Natural killer cell (primary cell): ENCODE measurements at regions not wholly inside any gene's neighbourhood (a gene's known extent, or its start where the extent isn't known, plus 50 kb on each side); places are given as distances from the start of the nearest gene placed in this dataset.

Experiments used
- ATAC-seq, 3 donors: fragments of 150-1000 bp in 2 of 3; fragments of 200-7000 bp in 1 of 3; cut with Tn5 transposase; 1 replicate in 1 of 3; 2 replicates in 2 of 3; pipeline ENCODE4 v1.10.0; 2021; ENCODE audit warnings: mild to moderate bottlenecking in 2 of 3, moderate library complexity in 2 of 3
- DNase-seq, 2 donors: peaks; one replicate each; pipeline versions ENCODE4 v3.0.0 to v3.0.0-alpha.2; 2013 to 2021; ENCODE audit warnings: mixed read lengths in 1 of 2
- H3K27ac ChIP-seq: one replicate; pipeline ENCODE4 v1.5.1; 2013; ENCODE audit warnings: mild to moderate bottlenecking, low read length
- H3K27me3 ChIP-seq: one replicate; pipeline ENCODE4 v1.6.1; 2013; ENCODE audit warnings: low read length; ENCODE audit not compliant: control insufficient read depth, insufficient read depth
- H3K36me3 ChIP-seq: one replicate; pipeline ENCODE4 v1.6.1; 2013; ENCODE audit warnings: low read length; ENCODE audit not compliant: control insufficient read depth, insufficient read depth
- H3K4me1 ChIP-seq: one replicate; pipeline ENCODE4 v1.6.1; 2013; ENCODE audit warnings: low read length; ENCODE audit not compliant: control insufficient read depth, insufficient read depth
- H3K4me3 ChIP-seq: one replicate; pipeline ENCODE4 v1.5.1; 2013; ENCODE audit warnings: low read length
- H3K9me3 ChIP-seq: one replicate; pipeline ENCODE4 v1.6.1; 2013; ENCODE audit warnings: low read length; ENCODE audit not compliant: control insufficient read depth, insufficient read depth
- H3K27ac Mint-ChIP-seq, 2 donors: one replicate each; pipeline ENCODE4 v1.8.0; 2022; ENCODE audit warnings: mild to moderate bottlenecking in 2 of 2, mixed read lengths in 2 of 2, moderate library complexity in 1 of 2
- H3K27me3 Mint-ChIP-seq, 2 donors: one replicate each; pipeline ENCODE4 v1.8.0; 2022; ENCODE audit warnings: low read depth in 2 of 2, mixed read lengths in 2 of 2
- H3K36me3 Mint-ChIP-seq: one replicate; pipeline ENCODE4 v1.8.0; 2022; ENCODE audit warnings: mixed read lengths
- H3K4me1 Mint-ChIP-seq, 2 donors: one replicate each; pipeline ENCODE4 v1.8.0; 2022; ENCODE audit warnings: mixed read lengths in 2 of 2
- H3K4me3 Mint-ChIP-seq: one replicate; pipeline ENCODE4 v1.8.0; 2022; ENCODE audit warnings: mild to moderate bottlenecking, moderate library complexity, mixed read lengths
- H3K9me3 Mint-ChIP-seq, 2 donors: one replicate each; pipeline ENCODE4 v1.8.0; 2022; ENCODE audit warnings: mixed read lengths in 2 of 2
- WGBS: methylation state at CpG from one replicate; pipeline ENCODE4 v1.1.7; 2013; ENCODE audit warnings: missing lambda C conversion rate; ENCODE audit not compliant: insufficient coverage; 5-methylcytosine and 5-hydroxymethylcytosine counted together
- intact Hi-C: fragments of 100-400 bp; cut with micrococcal nuclease; formaldehyde crosslinking; loops from one replicate; pipeline ENCODE4 v1.14.2; 2022
- TF ChIP-seq, protein P1 (sequence below): fragments of 200-600 bp; IDR thresholded peaks from one replicate; pipeline ENCODE4 v1.8.0; 2022; ENCODE audit warnings: antibody characterized with exemption

DNA sequence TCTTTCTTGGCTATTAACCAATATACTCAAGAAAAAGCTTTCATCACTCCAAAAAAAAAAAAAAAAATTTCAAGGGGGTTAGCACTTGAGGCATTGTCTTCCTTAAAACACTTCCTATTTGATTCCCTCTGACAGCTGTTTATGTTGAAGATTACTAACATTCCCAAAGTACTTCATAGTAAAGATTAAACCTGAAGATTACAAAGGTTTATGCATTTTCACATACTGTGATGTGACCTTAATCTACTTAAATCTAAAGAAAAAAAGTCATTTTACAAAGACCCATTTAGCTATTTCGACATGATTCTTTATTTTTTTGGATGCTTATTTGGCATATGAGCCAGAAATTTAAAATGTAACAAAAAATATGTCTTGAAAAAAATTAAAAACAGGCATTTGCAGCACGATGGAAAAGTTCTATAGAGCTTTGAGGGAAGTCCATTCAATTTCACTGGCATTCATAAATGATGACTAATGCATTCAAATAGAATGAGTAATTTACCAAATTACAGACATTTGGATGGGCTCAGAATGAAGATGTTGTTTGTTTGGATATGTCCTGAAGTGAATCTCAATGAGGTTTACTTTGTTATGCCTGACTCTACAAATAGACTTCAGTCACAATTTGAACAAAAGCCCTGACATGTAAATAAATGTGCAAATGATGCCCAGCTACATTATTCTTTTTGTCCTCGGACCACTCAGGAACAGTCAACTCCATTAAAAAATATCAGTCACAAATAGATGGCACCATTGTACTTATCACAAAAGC, 674.6 kb upstream of the MARCKS start:
- Mint-ChIP-seq H3K4me3 (no peak overlapping the region), H3K4me1 (no peaks in the 10 kb centered on the region), H3K27me3 (no peaks in the 10 kb centered on the region), H3K36me3 (no peaks in the 10 kb centered on the region), H3K27ac (no peak overlapping the region), H3K9me3 (peaks cover 10 to 13% of the 10 kb centered on the region in 2 donors)
- Histone ChIP-seq H3K27ac (no peak overlapping the region), H3K4me3 (no peak overlapping the region), H3K27me3 (no peaks in the 10 kb centered on the region), H3K36me3 (no peaks in the 10 kb centered on the region), H3K9me3 (no peaks in the 10 kb centered on the region), H3K4me1 (no peaks in the 10 kb centered on the region)
- TF ChIP-seq, protein P1, sequence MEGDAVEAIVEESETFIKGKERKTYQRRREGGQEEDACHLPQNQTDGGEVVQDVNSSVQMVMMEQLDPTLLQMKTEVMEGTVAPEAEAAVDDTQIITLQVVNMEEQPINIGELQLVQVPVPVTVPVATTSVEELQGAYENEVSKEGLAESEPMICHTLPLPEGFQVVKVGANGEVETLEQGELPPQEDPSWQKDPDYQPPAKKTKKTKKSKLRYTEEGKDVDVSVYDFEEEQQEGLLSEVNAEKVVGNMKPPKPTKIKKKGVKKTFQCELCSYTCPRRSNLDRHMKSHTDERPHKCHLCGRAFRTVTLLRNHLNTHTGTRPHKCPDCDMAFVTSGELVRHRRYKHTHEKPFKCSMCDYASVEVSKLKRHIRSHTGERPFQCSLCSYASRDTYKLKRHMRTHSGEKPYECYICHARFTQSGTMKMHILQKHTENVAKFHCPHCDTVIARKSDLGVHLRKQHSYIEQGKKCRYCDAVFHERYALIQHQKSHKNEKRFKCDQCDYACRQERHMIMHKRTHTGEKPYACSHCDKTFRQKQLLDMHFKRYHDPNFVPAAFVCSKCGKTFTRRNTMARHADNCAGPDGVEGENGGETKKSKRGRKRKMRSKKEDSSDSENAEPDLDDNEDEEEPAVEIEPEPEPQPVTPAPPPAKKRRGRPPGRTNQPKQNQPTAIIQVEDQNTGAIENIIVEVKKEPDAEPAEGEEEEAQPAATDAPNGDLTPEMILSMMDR = no peak
- DNase-seq (no peak), ATAC-seq (no peak)
- intact Hi-C loops = no loop called here
- WGBS = 75% methylated on average over 3 of the region's 3 CpGs

DNA sequence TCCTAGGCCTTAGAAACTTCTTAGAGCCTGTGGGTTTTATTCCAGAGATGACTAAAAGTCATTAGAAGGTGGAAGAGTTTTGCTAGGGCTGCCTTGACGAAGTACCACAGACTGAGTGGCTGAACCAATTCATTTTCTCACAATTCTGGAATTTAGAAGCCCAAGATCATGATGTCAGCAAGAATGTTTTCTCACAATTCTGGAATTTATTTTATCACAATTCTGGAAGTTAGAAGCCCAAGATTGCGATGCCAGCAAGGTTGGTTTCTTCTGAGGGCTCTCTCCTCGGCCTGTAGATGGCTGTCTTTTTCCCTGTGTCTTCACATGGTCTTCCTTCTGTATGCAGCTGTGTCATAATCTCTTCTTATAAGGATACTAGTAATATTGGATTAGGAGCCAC, 672.9 kb upstream of the MARCKS start:
- Mint-ChIP-seq H3K4me3 (no peak overlapping the region), H3K27ac (no peak overlapping the region), H3K9me3 (peaks cover 6 to 8% of the 10 kb centered on the region in 2 donors), H3K27me3 (no peaks in the 10 kb centered on the region), H3K4me1 (no peaks in the 10 kb centered on the region), H3K36me3 (no peaks in the 10 kb centered on the region)
- Histone ChIP-seq H3K4me3 (no peak overlapping the region), H3K27ac (no peak overlapping the region), H3K27me3 (no peaks in the 10 kb centered on the region), H3K4me1 (no peaks in the 10 kb centered on the region), H3K9me3 (no peaks in the 10 kb centered on the region), H3K36me3 (no peaks in the 10 kb centered on the region)
- WGBS = 82% methylated on average over 3 of the region's 3 CpGs
- no peak for DNase-seq
- intact Hi-C loops = no loop called here
- no peak for ATAC-seq
- TF ChIP-seq, protein P1 = no peak

DNA sequence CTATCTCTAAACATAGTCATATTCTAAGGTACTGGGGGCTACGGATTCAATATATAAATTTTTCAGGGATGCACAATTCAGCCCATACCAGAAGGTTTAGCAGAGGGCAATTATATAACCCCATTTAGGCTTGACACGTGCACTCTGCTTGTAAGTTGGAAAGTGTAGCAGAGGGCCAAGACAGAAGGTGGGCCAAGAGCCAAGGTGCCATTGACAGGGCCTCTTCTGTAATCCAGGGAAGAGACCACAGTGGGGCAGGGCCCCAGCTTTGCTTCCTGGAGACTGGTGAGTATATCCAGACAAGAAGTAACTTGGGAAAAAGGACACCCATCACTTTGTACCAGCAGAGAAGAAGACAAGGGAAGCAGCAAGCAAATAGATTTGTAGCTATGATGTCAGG, 672.4 kb upstream of the MARCKS start:
- H3K27me3 Mint-ChIP-seq = no peaks in the 10 kb centered on the region
- 72% methylated on average over 1 of the region's 2 CpGs for WGBS
- Histone ChIP-seq H3K4me1 (no peaks in the 10 kb centered on the region), H3K4me3 (no peak overlapping the region), H3K36me3 (no peaks in the 10 kb centered on the region), H3K9me3 (no peaks in the 10 kb centered on the region), H3K27ac (no peak overlapping the region), H3K27me3 (no peaks in the 10 kb centered on the region)
- H3K36me3 Mint-ChIP-seq = no peaks in the 10 kb centered on the region
- H3K4me1 Mint-ChIP-seq = no peaks in the 10 kb centered on the region
- peaks cover 6 to 8% of the 10 kb centered on the region in 2 donors for H3K9me3 Mint-ChIP-seq
- H3K27ac Mint-ChIP-seq = no peak overlapping the region
- no peak for ATAC-seq
- H3K4me3 Mint-ChIP-seq = no peak overlapping the region
- DNase-seq = no peak
- TF ChIP-seq, protein P1 = no peak
- intact Hi-C loops = no loop called here

DNA sequence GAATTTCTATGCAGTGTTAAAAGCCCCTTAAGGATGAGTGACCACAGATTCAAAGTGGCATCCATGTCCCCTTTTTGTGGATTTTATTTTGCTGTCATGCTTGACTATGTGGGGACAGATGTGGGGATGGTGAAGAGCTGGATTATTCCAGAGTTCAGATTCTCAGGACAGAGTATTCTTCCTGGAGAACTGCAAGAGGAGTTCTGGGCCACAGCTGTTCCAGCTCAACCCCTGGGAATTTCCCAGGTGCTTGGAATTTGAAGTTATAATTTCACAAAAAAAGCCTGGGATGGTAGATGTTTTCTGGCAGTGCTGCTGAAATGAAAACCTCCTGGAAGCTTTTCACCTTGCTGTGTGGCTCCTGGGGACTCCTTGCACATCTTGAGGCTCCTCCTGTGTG, 671.8 kb upstream of the MARCKS start:
- Histone ChIP-seq H3K4me1 (no peaks in the 10 kb centered on the region), H3K36me3 (no peaks in the 10 kb centered on the region), H3K4me3 (no peak overlapping the region), H3K27ac (no peak overlapping the region), H3K9me3 (no peaks in the 10 kb centered on the region), H3K27me3 (no peaks in the 10 kb centered on the region)
- Mint-ChIP-seq H3K4me1 (no peaks in the 10 kb centered on the region), H3K9me3 (peaks cover 5 to 6% of the 10 kb centered on the region in 2 donors), H3K4me3 (no peak overlapping the region), H3K27ac (no peak overlapping the region), H3K36me3 (no peaks in the 10 kb centered on the region), H3K27me3 (no peaks in the 10 kb centered on the region)
- no peak for ATAC-seq
- TF ChIP-seq, protein P1 = no peak
- no peak for DNase-seq
- intact Hi-C loops = no loop called here
